GM12891 (cell line): ENCODE measurements at regions not wholly inside any gene's neighbourhood (a gene's known extent, or its start where the extent isn't known, plus 50 kb on each side); places are given as distances from the start of the nearest gene placed in this dataset.

Source experiments
- DNase-seq: peaks from one replicate; pipeline ENCODE4 v3.0.0; 2011; ENCODE audit warnings: low spot score; ENCODE audit not compliant: insufficient read length
- FAIRE-seq: peaks from 2 replicates; lab custom pipeline; 2011; peaks lifted over from hg19 to GRCh38; lab: Jason Lieb, UNC
- PAX5 ChIP-seq: IDR thresholded peaks from 2 replicates; pipeline ENCODE4 v1.6.1; 2011; ENCODE audit warnings: low read length, moderate library complexity, mild to moderate bottlenecking; ENCODE audit not compliant: insufficient read depth, severe bottlenecking
- POLR2A ChIP-seq: IDR thresholded peaks from 2 replicates; pipeline ENCODE4 v1.6.1; 2011; ENCODE audit warnings: low read depth, low read length, control low read depth
- POLR2AphosphoS5 ChIP-seq: IDR thresholded peaks from 2 replicates; pipeline ENCODE4 v1.6.1; 2011; ENCODE audit warnings: low read depth, low read length, control low read depth
- POU2F2 ChIP-seq: IDR thresholded peaks from 2 replicates; pipeline ENCODE4 v1.6.1; 2011; ENCODE audit warnings: low read depth, mild to moderate bottlenecking, control low read depth, low read length, moderate library complexity
- SPI1 ChIP-seq: IDR thresholded peaks from 2 replicates; pipeline ENCODE4 v1.6.1; 2011; ENCODE audit warnings: low read depth, low read length, control low read depth
- TAF1 ChIP-seq: IDR thresholded peaks from 2 replicates; pipeline ENCODE4 v1.6.1; 2011; ENCODE audit warnings: low read depth, low read length, control low read depth

GRCh38 chr5:68352166-68352565 lies 136.6 kb downstream of the PIK3R1 start:
- DNase-seq: no peak
- no peak for FAIRE-seq
- no peak for TF ChIP-seq POU2F2
- no peak for TF ChIP-seq SPI1
- TF ChIP-seq POLR2A: no peak
- TF ChIP-seq PAX5: no peak
- no peak for TF ChIP-seq POLR2AphosphoS5
- no peak for TF ChIP-seq TAF1

GRCh38 chr5:68353605-68354004 lies 138.0 kb downstream of the PIK3R1 start:
- FAIRE-seq (no peak), DNase-seq (no peak)
- TF ChIP-seq TAF1 (no peak), POU2F2 (no peak), POLR2A (no peak), POLR2AphosphoS5 (no peak), PAX5 (no peak), SPI1 (no peak)

DNA sequence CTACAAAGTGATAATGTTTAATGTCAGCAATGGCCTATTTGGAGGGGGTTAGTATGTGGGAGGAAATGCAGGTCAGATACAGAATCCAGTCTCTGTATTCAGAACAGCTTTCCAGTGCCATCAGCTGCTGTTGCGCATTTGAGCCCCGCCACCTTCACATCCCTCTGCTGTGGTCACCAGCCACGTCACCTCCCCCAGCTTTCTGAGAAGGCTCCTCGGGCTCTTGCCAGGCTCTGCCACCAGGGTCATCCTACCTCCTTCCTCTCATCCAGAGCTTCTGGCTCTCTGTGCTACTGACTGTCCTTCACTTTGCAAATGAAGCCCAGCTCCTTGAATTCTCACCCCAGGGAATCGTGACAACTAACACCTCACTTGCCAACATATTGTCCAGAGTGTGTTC lies 138.8 kb downstream of the PIK3R1 start:
- DNase-seq: no peak
- no peak for TF ChIP-seq POU2F2
- TF ChIP-seq TAF1: no peak
- TF ChIP-seq POLR2A: no peak
- no peak for TF ChIP-seq PAX5
- FAIRE-seq: no peak

DNA sequence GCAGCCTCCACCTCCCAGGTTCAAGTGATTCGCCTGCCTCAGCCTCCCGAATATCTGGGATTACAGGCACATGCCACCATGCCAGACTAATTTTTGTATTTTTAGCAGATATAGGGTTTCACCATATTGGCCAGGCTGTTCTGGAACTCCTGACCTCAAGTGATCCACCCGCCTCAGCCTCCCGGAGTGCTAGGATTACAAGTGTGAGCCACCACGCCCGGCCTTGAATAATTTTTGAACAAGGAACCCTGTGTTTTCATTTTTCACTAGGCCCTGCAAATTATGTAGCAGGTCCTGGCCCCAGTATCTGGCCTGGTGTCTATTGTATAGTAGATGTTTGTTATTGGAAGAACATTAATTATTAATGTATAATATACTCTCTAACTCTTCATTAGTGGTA lies 140.7 kb downstream of the PIK3R1 start:
- TF ChIP-seq POU2F2: no peak
- no peak for TF ChIP-seq POLR2AphosphoS5
- TF ChIP-seq PAX5: no peak
- TF ChIP-seq POLR2A: no peak
- TF ChIP-seq TAF1: no peak
- no peak for DNase-seq
- no peak for FAIRE-seq

DNA sequence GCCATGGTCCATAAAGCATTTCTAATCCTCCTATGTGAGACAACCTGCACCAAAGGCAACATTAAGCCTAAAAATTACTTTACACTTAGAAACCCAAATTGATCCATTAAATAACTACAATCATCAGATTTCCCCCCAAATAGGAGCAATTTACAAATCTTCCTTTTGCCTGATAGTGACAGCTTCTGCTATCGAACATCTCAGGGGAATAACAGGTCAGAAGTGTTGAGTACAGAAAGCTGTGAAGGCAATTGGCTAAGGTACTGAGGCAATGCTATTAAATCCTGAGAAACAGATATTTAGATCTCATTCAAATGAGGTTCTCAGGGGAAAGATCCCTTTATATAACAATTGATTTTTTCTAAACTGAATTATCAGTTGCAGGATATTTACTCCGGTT lies 141.1 kb downstream of the PIK3R1 start:
- TF ChIP-seq POU2F2 (no peak), TAF1 (no peak), POLR2A (no peak), POLR2AphosphoS5 (no peak), PAX5 (no peak), SPI1 (no peak)
- FAIRE-seq (no peak), DNase-seq (no peak)

DNA sequence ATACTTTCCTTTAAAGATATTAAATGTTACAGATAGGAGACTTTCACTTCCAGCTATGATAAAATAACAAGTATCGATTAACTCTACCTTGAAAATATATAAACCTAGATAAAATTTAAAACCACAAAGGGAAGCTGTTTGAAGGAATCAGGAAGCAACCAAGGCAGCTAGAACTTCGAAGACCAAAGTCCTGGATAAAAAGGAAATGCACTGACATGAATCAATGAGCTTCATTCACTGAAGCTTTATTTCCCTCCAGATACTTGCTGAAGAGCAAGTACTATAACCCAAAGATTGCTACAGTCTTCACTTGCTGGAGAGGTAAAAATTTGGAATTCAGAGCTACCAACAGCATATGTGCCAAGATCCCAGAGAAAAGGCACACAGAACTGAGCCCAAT lies 144.1 kb downstream of the PIK3R1 start:
- TF ChIP-seq SPI1 (no peak), TAF1 (no peak)
- DNase-seq (no peak), FAIRE-seq (no peak)

GRCh38 chr5:68362331-68362730 lies 146.8 kb downstream of the PIK3R1 start:
- no peak for TF ChIP-seq POLR2A
- no peak for FAIRE-seq
- DNase-seq: no peak

DNA sequence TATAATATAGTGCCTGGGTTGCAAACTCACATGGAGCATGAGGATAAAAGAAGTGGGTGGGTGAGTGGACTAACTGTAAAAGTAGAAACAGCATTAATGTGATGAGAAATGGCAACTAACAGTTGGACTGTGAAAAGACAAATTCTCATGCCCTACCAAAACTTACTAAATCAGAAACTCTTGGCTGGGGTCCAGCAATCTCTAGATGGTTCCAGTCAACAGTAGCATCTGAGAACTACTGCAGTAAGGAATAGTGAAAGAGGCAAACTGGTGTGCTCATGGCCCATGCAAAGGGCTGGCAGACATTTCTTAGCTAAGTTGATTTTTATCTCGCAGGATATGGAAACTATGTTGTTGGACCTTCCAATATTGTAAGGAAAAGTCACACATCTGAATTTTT lies 150.3 kb downstream of the PIK3R1 start:
- FAIRE-seq (peak; percentile 13), DNase-seq (no peak)
- no peak for TF ChIP-seq TAF1
- no peak for TF ChIP-seq PAX5
- no peak for TF ChIP-seq POU2F2
- TF ChIP-seq SPI1: no peak
- no peak for TF ChIP-seq POLR2A
- TF ChIP-seq POLR2AphosphoS5: no peak

GRCh38 chr5:68367287-68367686 lies 151.7 kb downstream of the PIK3R1 start:
- no peak for FAIRE-seq
- DNase-seq: no peak
- TF ChIP-seq SPI1 (no peak), TAF1 (no peak), POLR2A (no peak), POLR2AphosphoS5 (no peak), POU2F2 (no peak), PAX5 (no peak)

- DNase-seq (no peak), FAIRE-seq (no peak)
- TF ChIP-seq SPI1: no peak
- TF ChIP-seq PAX5: no peak
- no peak for TF ChIP-seq POLR2AphosphoS5
- no peak for TF ChIP-seq POU2F2
- TF ChIP-seq POLR2A: no peak
- TF ChIP-seq TAF1: no peak
Measured at GRCh38 chr5:68367717-68368116, 152.2 kb downstream of the PIK3R1 start.
